OCI-M1 (cell line): ENCODE measurements at regions not wholly inside any gene's neighbourhood (a gene's known extent, or its start where the extent isn't known, plus 50 kb on each side); places are given as distances from the start of the nearest gene placed in this dataset.

Source experiments
- DNase-seq: peaks from one replicate; lab custom pipeline; 2025; lab: John Stamatoyannopoulos, UW

DNA sequence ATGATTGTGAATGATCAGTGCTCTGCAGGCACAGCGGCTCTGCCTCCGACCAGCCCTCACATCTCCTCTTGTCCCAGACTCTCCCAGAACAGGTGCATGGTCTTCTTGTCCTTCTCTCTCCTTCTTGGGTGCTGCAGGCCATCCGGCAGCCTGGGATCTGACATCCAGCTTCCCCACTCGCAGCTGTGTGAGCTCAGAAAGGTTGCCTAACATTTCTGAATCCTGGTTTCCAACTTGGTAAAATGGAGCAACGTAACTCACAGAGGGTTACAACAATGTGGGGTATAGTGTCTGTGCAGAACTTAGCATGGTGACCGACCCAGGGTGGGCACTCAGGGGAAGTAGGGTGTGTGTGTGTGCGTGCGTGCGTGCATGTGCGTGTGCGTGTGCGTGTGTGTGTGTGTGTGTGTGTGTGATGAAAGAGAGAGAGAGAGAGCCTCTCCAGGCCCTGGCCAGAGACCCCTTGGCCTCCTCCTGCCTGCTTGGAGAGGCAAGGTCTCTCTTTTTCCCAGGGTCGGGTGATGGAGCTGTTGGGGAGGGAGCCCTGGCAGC is 110.1 kb downstream of the SNX5 start:
- DNase-seq = no peak

DNA sequence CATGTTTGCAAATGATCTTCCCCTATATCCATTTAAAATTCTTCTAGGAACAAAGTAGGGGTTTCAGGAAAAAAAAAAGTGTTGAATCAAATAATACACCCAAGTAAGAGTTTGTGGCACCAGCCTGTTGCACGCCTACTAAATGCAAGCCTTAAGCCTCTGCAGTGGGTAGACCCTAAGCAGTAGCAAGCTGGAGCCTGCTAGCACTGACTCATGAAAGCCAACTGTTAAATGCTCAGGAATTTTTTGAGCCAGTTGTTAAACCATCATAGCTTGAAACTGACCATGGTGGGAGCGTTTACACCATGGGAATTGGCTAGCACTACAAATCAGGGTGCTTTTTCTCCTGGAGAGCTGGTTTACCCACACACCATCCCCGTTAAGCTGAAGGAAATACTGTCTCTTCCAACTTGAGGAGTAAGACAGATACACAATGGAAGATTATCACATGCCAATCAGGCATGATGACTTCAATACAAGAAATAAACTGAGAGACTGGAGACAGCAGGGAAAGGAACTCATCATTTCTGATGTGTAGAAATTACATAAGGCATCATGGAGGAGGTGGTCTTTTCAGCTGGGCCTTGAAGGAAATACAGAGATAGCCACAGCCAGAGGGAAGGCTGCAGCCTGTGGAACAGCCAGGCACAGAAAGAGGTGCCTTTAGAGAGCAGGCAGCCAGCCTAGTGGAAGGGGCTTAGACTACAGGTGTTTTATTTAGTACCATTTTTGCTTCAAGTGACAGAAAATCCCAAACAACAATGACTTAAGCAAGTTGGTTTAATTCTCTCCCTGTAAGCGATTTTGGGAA is 110.8 kb downstream of the SNX5 start:
- no peak for DNase-seq

DNA sequence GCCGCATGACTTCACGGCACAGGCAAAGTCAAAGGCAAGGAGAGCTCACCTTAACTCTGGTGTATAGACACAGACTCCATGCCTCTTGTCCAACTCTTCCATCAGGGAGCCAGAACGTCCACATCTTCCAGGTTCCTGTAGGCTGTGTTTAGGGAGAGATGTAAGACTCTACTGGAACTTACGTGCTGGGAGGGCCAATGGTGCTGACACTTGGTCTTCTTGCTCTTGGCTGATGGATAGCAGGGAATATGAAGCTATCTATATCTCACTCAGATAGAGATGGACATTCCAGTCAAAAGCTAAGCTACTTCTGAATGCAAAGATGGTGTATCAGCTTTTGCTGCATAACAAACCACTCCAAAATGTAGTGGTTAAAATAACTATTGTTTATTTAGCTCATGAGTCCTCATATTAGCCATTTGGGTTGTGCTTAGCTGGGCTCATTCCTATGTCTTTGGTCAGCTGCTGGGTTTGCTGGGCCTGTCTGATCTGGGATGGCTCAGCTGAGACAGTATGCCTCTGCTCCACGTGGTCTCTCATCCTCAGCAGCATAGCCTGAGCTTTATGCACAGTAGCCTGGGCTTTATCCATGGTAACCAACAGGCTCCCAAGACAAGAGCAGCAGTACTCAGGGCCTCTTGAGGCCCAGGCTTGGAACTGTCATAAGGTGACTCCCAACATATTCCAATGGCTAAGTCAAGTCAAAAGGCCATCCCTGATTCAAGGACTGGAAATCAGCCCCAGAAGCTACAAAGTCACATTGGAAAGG is 111.6 kb downstream of the SNX5 start:
- DNase-seq = no peak

DNA sequence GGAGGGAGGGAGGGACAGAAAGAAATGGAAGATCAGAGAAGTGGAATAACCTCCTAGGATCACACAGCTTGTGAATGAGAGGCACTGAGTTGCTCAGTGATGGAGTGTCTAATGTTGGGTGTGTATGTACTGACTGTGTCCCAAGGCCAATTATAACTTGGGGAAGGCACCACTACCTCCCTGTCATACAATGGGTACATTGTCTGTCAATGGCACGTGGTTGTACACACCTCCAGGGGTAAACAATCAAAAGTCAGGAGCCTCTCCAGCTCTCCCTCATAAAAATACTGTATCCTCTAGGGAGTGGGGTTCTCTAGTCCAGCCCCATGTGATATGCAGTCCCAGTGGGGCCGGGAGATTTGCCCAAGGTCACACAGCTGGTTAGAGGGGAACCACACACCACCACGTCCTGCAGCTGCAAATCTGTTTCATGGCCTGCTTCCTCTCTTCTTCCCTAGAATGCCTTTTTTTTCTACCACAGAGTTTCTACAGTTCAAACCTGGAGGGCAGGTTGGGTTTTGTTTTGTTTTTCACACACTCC is 112.5 kb downstream of the SNX5 start:
- DNase-seq = peak; percentile 3

DNA sequence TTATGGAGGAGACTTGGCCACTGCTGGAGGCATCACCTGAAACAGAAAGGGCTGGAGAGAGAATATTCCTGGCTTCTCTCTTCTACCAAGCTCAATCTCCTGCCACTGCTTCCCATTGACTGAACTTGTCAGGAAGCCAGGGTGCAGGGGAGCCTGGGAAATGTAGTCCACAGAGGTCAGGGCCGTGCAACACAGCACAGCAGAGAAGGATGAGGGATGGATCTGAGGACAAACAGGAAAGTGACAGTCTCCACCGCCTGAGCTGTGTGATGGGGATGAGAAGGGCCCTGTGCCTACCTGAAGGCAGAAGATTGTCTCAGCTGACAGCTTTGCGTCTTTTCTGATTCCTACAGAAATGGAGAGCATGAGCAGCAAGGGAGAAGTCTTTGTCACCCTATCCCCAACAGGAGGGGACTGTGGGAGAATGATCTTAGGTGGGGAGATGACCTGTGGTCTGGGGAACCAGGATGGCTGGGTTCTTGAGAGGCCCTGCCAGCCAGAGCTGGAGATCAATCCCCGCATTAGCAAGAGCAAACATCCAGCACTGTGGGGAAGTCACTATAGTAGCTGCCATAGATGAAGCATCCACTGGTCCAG is 114.2 kb downstream of the SNX5 start:
- DNase-seq = peak; percentile 18

DNA sequence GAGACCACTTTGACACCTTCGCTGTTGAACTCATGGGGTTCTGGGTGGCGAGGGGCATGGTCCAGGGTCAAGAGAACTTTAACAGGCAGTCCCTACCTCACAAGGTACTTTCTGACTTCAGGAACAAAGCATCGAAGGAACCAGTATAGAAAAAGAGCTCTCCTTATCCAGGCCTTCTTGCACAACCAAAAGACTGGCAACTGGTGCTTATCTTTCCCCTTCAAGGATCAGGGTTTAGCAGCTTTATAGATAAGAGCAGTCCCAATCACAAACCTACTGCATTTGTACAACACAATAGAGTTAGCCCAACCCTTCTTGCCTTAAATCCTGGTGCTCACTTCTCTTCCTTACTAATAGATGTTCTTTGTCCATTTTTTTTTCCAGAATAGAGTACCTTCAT is 116.3 kb downstream of the SNX5 start:
- DNase-seq = peak; percentile 80

DNA sequence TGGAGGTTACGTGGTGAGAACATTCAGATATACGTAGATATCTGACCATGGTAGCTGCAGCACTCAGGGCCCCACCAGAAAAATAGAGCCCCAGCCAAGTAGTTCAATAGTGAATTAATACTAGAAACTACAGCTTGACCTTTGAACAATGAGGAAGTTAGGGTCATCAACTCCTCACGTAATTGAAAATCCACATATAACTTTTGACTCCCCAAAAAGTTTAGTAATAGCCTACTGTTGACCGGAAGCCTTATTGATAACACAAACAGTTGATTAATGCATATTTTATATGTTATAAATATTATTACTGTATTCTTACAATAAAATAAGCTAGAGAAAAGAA is 117.9 kb downstream of the SNX5 start:
- DNase-seq = no peak

DNA sequence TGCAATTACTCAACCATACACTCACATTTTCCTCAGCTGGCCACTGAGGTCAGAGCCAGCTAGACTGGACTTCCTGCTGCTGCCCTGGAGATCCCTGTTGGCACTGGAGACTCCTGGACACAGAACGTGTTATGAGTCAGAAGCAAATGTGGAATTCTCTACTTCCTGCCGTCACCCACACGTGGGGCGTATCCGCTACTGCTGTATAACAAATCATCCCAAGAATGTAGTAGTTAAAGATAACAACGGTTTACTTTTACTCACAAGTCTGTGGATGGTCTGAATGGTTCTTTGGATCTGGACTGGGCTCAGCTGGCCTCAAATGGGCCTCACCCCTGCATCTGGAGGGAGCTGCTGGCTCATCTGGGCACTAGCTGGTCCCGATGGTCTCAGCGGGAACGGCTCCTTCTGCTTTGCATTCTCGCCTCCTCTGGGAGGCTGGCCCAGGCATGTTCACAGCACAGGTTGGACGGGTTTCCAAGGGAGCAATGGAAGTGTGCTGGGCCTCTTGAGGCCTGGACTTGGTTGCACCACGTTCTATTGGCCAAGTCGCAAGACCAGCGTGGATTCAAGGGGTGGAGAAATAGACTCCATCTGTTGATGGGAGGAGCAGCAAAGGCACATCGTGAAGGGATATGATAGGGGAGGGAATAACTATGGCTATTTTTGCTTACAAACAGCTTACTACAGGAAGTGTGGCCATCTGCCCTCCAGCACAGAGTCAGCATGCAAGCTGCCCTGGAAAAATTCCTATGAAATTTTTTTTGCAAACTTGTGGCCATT is 118.5 kb downstream of the SNX5 start:
- DNase-seq = no peak

DNA sequence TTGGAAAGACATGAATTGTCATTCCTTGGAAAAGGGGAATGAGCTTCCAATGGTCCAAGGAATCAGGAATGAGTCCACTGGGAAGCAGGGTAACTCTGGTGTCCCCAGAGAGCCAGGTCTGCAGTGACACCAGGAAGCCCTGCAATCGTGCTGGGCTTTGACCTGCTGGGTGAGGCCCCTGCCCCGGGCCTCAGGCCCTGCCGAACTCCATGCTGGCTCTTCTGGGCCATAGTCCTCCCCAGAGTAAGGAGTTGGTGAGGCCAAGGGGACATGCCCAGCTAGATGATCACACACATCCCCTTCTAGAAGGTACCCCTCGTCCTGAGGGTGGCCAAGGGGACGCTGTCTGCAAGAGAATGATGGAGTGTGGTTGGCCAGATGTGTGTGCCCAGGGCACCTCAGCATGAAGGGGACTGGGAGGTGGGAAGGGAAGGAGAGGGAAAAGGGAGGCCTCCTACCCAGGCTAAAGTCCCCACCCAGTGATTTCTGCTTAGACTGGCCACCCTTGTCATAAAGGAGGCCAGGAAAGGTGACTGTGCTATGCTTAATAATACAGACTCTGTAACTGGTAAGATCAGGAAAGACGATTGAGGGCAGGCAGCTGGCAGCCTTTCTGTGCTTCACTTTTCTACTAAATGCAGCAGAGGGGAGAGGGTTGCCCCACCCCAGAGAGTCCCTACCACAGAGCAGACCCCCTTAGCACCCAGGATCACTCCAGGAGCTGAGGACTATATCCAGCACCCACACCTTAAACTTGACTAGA is 119.3 kb downstream of the SNX5 start:
- no peak for DNase-seq

DNA sequence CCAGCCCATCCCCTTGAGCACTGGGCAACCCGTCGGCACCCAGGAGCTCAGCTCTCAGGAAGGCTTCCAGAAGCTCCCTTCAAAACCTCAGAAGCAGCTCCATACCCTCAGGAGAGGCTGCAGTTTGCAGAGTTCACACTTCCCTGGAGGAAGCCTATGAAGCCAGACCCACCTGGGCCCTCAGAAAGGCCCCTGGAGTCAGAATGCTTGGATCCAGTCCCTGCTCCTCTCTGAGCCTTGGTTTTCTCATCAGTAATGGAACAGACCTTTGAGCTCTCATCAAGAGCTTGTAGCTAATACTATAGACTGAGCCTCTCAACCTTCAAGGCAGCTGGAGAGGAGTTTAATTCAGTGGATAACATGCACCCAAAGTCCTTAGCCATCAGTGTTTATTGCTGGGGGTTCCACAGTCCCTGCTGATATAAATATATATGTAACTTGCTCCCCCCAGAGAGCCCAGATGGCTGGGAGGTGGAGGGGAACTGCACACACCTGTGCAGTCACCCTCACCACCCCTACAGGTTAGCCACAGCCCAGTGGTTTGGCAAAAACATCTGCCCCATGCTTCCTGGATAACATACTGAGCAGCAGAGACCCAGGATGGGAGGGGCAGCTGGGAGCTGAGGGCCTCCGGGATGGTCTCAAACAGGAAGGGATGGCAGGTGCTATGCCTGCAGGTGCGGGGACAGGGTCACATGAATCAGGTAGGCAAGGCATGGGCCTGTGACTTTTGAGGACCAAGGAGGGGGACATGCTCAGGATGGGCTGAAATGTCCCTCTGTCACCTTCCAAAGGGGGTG is 120.1 kb downstream of the SNX5 start:
- DNase-seq = no peak

DNA sequence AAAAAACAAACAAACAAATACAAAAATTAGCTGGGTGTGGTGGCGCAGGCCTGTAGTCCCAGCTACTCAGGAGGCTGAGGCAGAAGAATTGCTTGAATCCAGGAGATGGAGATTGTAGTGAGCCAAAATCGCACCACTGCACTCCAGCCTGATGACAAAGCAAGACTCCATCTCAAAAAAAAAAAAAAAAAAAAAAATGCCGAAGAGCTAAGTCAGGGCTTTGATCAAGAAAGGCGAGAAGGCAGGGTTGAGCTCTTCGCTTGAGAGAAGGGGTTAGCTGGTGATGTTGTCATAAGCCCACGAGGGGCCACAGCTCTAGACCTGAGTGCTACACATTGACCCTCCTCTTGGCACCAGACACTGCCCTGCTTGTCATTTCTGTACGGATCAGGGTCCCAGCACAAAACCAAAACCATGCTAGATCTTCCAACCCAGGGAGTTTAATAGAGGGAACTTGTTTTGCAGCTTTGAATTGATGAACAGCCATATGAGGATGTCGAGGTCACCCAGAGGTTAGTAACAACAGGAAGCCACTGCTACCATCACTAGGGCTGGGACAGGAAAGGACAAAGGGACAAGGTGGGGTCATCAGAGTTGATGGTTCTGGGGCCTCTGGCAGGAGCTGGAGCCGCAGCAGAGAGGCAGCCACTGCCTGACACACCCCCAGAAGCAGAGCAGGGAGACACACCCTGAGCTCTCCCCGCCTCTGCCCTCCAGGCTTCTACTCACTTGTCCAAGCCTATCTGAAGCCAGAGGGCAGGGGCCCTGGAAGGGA is 122.7 kb downstream of the SNX5 start:
- no peak for DNase-seq

DNA sequence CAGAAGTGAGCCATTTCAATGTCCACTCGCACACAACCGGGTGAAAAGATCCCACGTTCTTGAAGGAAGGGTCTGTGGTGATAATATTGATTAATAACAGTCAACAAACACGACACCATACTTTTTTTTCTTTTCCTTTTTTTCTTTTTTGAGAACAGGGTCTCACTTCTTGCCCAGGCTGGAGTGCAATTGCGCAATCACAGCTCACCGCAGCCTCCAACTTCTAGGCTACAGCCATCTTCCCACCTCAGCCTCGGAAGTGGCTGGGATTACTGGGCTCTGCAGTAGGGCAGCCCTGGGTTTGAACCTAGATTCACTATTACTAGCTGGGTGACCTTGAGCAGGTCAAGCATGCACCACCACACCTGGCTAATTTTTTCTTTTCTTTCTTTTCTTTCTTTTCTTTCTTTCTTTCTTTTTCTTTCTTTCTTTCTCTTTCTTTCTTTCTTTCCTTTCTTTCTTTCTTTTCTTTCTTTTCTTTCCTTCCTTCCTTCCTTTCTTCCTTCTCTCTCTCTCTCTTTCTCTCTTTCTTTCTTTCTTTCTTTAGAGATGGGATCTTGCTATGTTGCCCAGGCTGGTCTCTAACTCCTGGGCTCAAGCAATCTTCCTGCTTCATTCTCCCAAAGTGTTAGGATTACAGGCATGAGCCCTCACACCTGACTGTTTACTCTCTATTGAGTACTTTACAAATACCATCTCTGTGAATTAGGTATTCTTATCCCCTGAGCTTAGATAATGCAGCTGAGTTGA is 123.9 kb downstream of the SNX5 start:
- DNase-seq = no peak

DNA sequence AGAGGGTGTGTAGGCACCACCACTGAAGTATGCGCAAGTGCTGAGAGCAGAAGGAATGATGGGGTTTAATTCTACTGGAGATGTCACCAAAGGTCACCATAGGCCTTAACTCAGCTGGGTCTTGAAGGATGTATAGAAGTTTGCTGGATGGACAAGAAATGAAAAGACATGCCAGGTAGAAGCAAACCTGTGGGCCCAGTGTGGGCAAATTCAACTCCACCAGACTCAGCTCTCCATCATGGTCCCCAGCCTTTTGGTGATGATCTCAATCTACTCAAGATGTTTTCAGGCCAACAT is 124.5 kb downstream of the SNX5 start:
- no peak for DNase-seq

DNA sequence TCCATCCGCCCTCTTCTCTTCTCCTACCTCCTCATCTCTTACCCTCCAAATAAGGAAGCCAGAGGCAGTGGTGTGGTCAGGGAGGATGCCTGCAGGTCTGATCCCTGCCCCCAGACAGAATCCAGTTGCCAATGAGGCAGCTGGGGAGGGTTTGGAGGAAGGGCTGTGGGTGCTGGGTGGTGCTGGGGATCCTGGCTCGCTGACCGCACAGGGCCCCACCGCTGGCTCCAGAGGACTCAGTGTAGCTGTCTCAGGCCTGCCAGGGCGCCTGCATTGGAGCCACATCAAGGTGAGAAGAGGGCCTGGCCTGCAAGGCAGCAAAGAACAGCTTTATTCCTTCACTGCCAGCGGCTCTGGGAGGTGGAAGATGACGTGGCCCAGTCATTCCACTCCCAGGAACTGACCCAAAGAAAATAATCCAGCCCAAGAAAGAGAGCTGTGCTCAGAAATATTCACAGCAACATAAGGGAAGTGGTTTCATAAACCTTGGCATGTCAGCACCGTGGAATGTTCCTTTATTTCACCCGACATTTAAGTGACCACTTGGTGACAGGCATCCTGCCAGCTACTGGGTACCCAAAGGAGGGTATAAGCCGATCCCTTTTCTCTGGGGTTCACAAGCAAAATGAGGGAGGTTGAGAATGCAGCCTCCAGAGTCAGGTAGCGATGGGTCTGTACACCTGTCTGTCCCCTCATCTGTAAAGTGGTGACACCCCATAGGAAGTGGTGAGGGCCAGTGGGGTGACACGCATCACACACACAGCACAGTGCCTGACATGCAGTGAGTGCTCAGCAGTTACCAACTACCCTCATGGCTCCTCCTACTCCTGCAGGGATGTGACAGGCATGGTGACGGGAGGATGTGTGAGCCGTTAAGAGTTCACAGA is 125.1 kb downstream of the SNX5 start:
- no peak for DNase-seq

DNA sequence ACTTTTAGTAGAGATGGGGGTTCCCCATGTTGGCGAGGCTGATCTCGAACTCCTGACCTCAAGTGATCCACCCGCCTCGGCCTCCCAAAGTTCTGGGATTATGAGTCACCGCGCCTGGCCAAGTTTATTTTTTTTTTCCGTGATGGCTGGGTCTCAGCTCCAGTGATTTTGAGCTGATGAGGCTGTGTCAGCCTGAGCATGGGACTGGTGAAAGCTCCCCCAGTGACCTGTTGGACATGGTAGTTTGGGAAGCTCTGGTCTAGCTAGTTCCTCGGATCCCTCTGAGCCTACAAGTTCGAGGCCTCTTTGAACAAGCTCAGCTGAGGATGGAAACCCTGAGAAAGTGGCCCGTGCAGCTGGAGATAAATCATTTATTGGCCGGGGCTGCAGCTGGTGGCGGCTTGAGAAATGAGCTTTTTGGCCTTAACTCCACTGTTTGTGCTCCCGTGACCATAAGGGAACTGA is 126.8 kb downstream of the SNX5 start:
- no peak for DNase-seq

DNA sequence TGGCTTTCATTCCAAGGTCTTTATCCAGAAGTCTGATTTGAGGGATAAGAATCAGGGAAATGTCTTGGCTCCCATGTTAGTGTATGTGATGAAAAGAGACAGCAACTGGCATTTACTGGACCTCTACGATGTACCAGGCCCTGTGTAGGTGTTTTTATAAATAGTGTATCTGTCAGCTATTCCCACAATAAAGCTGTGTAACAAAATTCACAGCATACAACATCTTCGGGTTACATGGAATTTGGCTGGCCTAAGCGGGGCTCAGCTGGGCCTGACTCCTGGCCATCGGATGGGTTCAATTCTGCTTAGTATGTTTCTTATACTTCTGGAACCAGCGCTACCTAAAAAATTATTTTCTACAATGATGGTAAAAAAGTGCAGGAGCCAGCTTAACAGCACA is 128.2 kb downstream of the SNX5 start:
- DNase-seq = no peak

DNA sequence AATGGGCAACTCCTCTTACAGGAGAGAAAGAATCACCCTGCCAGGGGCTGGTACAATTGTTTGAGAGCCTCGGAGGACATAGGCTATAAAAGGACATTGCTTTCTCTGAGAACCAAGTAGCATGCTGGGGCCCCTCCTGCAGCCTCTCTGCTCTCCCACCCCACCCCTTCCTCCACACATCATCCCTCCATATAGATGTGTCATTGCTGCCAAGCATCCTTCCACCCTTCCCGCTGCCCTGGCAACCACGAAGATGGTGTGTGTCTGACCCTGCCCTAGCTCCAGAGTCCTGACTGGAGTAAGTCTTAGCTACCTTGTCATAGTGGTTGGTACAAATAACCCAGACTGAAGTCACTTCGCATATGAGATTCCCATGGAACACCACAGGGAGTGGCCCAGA is 129.7 kb downstream of the SNX5 start:
- no peak for DNase-seq

DNA sequence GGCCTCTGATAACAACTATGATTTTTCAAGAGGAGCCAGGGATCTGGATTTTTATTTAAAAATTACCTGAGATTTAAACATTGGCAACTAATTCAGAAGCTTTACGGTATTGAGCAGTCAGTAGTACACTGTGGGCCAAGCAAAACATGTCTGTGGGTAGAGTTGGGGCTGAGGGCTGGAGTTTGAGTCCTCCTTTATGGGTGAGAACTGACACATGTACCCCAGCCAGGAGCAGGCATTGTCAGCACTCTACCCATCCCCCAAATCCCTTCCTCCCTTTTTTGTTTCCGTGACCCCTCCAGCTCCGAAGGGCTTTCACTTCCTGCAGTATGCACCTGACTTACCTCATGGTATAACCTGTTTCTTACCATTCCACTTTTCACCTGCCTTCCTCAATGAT is 131.4 kb downstream of the SNX5 start:
- DNase-seq = no peak
